ENCODE measurements at regions not wholly inside any gene's neighbourhood (a gene's known extent, or its start where the extent isn't known, plus 50 kb on each side); places are given as distances from the start of the nearest gene placed in this dataset.

DNA sequence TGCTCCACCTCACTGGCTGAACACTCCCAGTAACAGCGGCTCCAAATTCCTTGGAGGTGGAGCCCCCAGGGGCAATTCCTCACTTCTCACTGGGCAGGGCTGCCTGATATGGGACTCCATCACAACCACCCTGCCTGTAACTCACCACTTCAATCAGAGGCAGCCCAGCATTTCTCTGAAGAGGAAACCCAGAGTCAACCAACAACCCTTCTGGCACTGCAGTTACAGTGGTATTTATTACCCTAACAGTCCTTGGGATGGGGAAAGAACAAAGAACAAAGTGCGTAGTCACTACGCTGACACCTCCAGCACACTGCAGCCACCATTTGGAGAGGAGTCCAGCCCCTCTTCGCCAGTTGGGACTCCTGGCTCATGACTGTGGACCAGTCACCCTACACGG lies 85.7 kb upstream of the GALNT13 start:
- no peak for TF ChIP-seq POLR2A (IDR thresholded peaks at IDR 0.05)
- TF ChIP-seq, protein P1, sequence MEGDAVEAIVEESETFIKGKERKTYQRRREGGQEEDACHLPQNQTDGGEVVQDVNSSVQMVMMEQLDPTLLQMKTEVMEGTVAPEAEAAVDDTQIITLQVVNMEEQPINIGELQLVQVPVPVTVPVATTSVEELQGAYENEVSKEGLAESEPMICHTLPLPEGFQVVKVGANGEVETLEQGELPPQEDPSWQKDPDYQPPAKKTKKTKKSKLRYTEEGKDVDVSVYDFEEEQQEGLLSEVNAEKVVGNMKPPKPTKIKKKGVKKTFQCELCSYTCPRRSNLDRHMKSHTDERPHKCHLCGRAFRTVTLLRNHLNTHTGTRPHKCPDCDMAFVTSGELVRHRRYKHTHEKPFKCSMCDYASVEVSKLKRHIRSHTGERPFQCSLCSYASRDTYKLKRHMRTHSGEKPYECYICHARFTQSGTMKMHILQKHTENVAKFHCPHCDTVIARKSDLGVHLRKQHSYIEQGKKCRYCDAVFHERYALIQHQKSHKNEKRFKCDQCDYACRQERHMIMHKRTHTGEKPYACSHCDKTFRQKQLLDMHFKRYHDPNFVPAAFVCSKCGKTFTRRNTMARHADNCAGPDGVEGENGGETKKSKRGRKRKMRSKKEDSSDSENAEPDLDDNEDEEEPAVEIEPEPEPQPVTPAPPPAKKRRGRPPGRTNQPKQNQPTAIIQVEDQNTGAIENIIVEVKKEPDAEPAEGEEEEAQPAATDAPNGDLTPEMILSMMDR (IDR thresholded peaks at IDR 0.05) = no peak

All from tibial nerve (tissue), 3 donors.